MCF 10A (cell line): ENCODE measurements at regions not wholly inside any gene's neighbourhood (a gene's known extent, or its start where the extent isn't known, plus 50 kb on each side); places are given as distances from the start of the nearest gene placed in this dataset.

Source experiments
- BruUV-seq: library from RNA; stranded (reverse); fragments of 400-500 nt; replicated peaks from 2 replicates; lab custom pipeline; 2021; lab: Mats Ljungman, UMichigan
- CTCF ChIA-PET: fragments of 300-600 bp; sonication (Branson Sonifier 250); formaldehyde crosslinking; extraction: SDS; loops from one replicate; lab custom pipeline; 2021; ENCODE audit warnings: antibody characterized with exemption, inconsistent platforms; lab: Yijun Ruan, JAX
- POLR2A ChIA-PET: fragments of 300-600, 350-650 bp; sonication (Branson Sonifier 250); formaldehyde crosslinking; extraction: SDS; loops from one replicate; lab custom pipeline; 2020; ENCODE audit warnings: antibody characterized with exemption, inconsistent platforms; lab: Yijun Ruan, JAX
- DNase-seq: peaks from one replicate; pipeline ENCODE4 v3.0.0-alpha.2; 2018; ENCODE audit not compliant: unreplicated experiment
- H3K27ac Mint-ChIP-seq: one replicate; pipeline ENCODE4 v1.8.0; 2022; ENCODE audit warnings: mild to moderate bottlenecking, low read depth, mixed read lengths; ENCODE audit not compliant: unreplicated experiment
- H3K27me3 Mint-ChIP-seq: one replicate; pipeline ENCODE4 v1.8.0; 2022; ENCODE audit warnings: mixed read lengths; ENCODE audit not compliant: insufficient read depth, unreplicated experiment
- H3K36me3 Mint-ChIP-seq: one replicate; pipeline ENCODE4 v1.8.0; 2022; ENCODE audit warnings: mild to moderate bottlenecking, moderate library complexity, mixed read lengths; ENCODE audit not compliant: insufficient read depth, unreplicated experiment
- H3K4me1 Mint-ChIP-seq: one replicate; pipeline ENCODE4 v1.8.0; 2022; ENCODE audit warnings: mixed read lengths; ENCODE audit not compliant: insufficient read depth, unreplicated experiment
- H3K4me3 Mint-ChIP-seq: one replicate; pipeline ENCODE4 v1.8.0; 2022; ENCODE audit warnings: mild to moderate bottlenecking, moderate library complexity, mixed read lengths; ENCODE audit not compliant: unreplicated experiment
- H3K9me3 Mint-ChIP-seq: one replicate; pipeline ENCODE4 v1.8.0; 2022; ENCODE audit warnings: mixed read lengths; ENCODE audit not compliant: unreplicated experiment
- intact Hi-C: fragments of 100-400 bp; cut with micrococcal nuclease; formaldehyde crosslinking; loops from 2 replicates; pipeline ENCODE4 v1.14.1; 2022
- TF ChIP-seq, protein P1 (sequence below): fragments of 200-600 bp; IDR thresholded peaks from one replicate; pipeline ENCODE4 v1.8.0; 2022; ENCODE audit warnings: antibody characterized with exemption, mild to moderate bottlenecking; ENCODE audit not compliant: unreplicated experiment

- Mint-ChIP-seq H3K27me3 (peaks cover 71% of the 10 kb centered on the region), H3K4me3 (no peak overlapping the region)
- CTCF ChIA-PET: interaction anchor here (0.6 kb wide), 1 partner anchor 196 kb away, joined by 5 read pairs; no protein-coding TSS in a partner anchor
Observed at GRCh38 chr16:62167551-62167950, 131.3 kb upstream of the CDH8 start.

GRCh38 chr16:62157544-62157943 lies 121.3 kb upstream of the CDH8 start:
- ChIA-PET POLR2A (no interaction called here), CTCF (no interaction called here)
- Mint-ChIP-seq H3K9me3 (no peaks in the 10 kb centered on the region), H3K4me1 (no peaks in the 10 kb centered on the region), H3K27me3 (peaks cover 41% of the 10 kb centered on the region), H3K36me3 (no peaks in the 10 kb centered on the region), H3K4me3 (no peak overlapping the region), H3K27ac (no peak overlapping the region)
- TF ChIP-seq, protein P1, sequence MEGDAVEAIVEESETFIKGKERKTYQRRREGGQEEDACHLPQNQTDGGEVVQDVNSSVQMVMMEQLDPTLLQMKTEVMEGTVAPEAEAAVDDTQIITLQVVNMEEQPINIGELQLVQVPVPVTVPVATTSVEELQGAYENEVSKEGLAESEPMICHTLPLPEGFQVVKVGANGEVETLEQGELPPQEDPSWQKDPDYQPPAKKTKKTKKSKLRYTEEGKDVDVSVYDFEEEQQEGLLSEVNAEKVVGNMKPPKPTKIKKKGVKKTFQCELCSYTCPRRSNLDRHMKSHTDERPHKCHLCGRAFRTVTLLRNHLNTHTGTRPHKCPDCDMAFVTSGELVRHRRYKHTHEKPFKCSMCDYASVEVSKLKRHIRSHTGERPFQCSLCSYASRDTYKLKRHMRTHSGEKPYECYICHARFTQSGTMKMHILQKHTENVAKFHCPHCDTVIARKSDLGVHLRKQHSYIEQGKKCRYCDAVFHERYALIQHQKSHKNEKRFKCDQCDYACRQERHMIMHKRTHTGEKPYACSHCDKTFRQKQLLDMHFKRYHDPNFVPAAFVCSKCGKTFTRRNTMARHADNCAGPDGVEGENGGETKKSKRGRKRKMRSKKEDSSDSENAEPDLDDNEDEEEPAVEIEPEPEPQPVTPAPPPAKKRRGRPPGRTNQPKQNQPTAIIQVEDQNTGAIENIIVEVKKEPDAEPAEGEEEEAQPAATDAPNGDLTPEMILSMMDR: no peak
- no peak for DNase-seq
- BruUV-seq: no TSS peak
- intact Hi-C loops: no loop called here

More at GRCh38 chr16:62167551-62167950, 131.3 kb upstream of the CDH8 start:
- DNase-seq: no peak
- no TSS peak for BruUV-seq
- POLR2A ChIA-PET: no interaction called here
- Mint-ChIP-seq H3K9me3 (no peaks in the 10 kb centered on the region), H3K27ac (no peak overlapping the region), H3K36me3 (peaks cover 6% of the 10 kb centered on the region), H3K4me1 (no peaks in the 10 kb centered on the region)
- intact Hi-C loops: no loop called here
- TF ChIP-seq, protein P1: no peak

DNA sequence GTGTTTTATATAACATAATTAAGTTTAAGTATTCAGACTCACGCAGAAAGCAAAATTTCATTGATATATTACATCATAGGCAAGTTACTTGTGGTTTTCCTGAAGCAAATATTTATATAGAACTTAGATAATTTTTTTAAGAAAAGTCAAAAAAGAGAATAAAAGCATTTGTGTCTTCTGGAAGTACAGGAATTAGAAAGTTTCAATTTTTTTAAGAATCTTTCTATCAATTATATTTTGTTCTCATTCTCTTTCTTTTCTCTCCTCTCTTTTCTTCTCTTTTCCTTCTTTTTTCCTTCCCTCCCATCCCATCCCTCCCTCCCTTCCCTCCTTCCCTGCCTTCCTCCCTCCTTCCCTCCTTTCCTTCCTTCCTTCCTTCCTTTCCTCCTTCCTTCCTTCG lies 120.7 kb upstream of the CDH8 start:
- TF ChIP-seq, protein P1: no peak
- H3K4me1 Mint-ChIP-seq: no peaks in the 10 kb centered on the region
- no peak overlapping the region for H3K4me3 Mint-ChIP-seq
- H3K36me3 Mint-ChIP-seq: no peaks in the 10 kb centered on the region
- ChIA-PET CTCF (no interaction called here), POLR2A (no interaction called here)
- H3K27me3 Mint-ChIP-seq: peaks cover 45% of the 10 kb centered on the region
- DNase-seq: no peak
- intact Hi-C loops: no loop called here
- no peak overlapping the region for H3K27ac Mint-ChIP-seq
- BruUV-seq: no TSS peak
- H3K9me3 Mint-ChIP-seq: no peaks in the 10 kb centered on the region

GRCh38 chr16:62149631-62150030 lies 113.4 kb upstream of the CDH8 start:
- TF ChIP-seq, protein P1: no peak
- no peaks in the 10 kb centered on the region for H3K4me1 Mint-ChIP-seq
- no TSS peak for BruUV-seq
- H3K27ac Mint-ChIP-seq: no peak overlapping the region
- peaks cover 46% of the 10 kb centered on the region for H3K27me3 Mint-ChIP-seq
- H3K9me3 Mint-ChIP-seq: no peaks in the 10 kb centered on the region
- no peak for DNase-seq
- CTCF ChIA-PET: no interaction called here
- intact Hi-C loops: no loop called here
- POLR2A ChIA-PET: no interaction called here
- H3K4me3 Mint-ChIP-seq: no peak overlapping the region
- H3K36me3 Mint-ChIP-seq: no peaks in the 10 kb centered on the region
